K562 (cell line): ENCODE measurements at regions not wholly inside any gene's neighbourhood (a gene's known extent, or its start where the extent isn't known, plus 50 kb on each side); places are given as distances from the start of the nearest gene placed in this dataset.

Experiments
- ATAC-seq: fragments of 200-7000 bp; cut with Tn5 transposase; 3 replicates; pipeline ENCODE4 v1.9.1; 2020; ENCODE audit warnings: moderate library complexity
- BruUV-seq: library from RNA; stranded (reverse); fragments of 400-500 nt; replicated peaks from 2 replicates; lab custom pipeline; 2021; lab: Mats Ljungman, UMichigan
- CTCF ChIA-PET: fragments of 300-600 bp; formaldehyde crosslinking; extraction: SDS; loops from one replicate; lab custom pipeline; 2021; ENCODE audit warnings: low intra/inter-chr PET ratio; lab: Yijun Ruan, JAX
- POLR2A ChIA-PET: fragments of 300-600, 350-650 bp; sonication (Branson Sonifier 250); formaldehyde crosslinking; extraction: SDS; loops from one replicate; lab custom pipeline; 2021; ENCODE audit warnings: antibody characterized with exemption, inconsistent platforms; lab: Yijun Ruan, JAX
- DNase-seq, 4 experiments: peaks; one replicate each; pipeline versions ENCODE4 v3.0.0 to v3.0.0-alpha.2; 2011 to 2018; ENCODE audit warnings: low spot score in 3 of 4, mixed read lengths in 3 of 4; ENCODE audit errors: extremely low read depth in 1 of 4
- FAIRE-seq: peaks from 2 replicates; lab custom pipeline; 2011; peaks lifted over from hg19 to GRCh38; lab: Jason Lieb, UNC
- H2AFZ ChIP-seq: 2 replicates; pipeline ENCODE4 v1.6.0; 2011; ENCODE audit warnings: low read depth, low read length, control low read depth, inconsistent platforms
- H3K27ac ChIP-seq: fragments of 200-600 bp; 3 replicates; pipeline ENCODE4 v1.8.0; 2011; ENCODE audit warnings: low read depth, mild to moderate bottlenecking, control low read depth, inconsistent platforms, low read length, moderate library complexity, mixed read lengths; ENCODE audit errors: extremely low read depth
- H3K27me3 ChIP-seq, 2 experiments: fragments of 300-600 bp in 1 of 2; 2 replicates in 1 of 2; 3 replicates in 1 of 2; pipeline versions ENCODE4 v1.6.0 to v1.8.0; 2011; ENCODE audit warnings: inconsistent platforms in 2 of 2, low read length in 2 of 2, mild to moderate bottlenecking in 1 of 2, mixed read lengths in 1 of 2, moderate library complexity in 1 of 2; ENCODE audit not compliant: control insufficient read depth in 2 of 2, insufficient read depth in 2 of 2
- H3K36me3 ChIP-seq: fragments of 300-600 bp; 3 replicates; pipeline ENCODE4 v1.8.0; 2011; ENCODE audit warnings: mild to moderate bottlenecking, low read length, inconsistent platforms; ENCODE audit not compliant: control insufficient read depth, insufficient read depth
- H3K4me1 ChIP-seq, 2 experiments: fragments of 200-600 bp in 1 of 2; replicated peaks in 1 of 2; 2 replicates in 1 of 2; 3 replicates in 1 of 2; pipeline versions ENCODE4 v1.5.1 to v1.8.0; 2011; ENCODE audit warnings: inconsistent platforms in 2 of 2, low read length in 2 of 2, mild to moderate bottlenecking in 1 of 2, mixed read lengths in 1 of 2, moderate library complexity in 1 of 2; ENCODE audit not compliant: control insufficient read depth in 2 of 2, insufficient read depth in 2 of 2
- H3K4me2 ChIP-seq: 2 replicates; pipeline ENCODE4 v1.6.1; 2011; ENCODE audit warnings: low read length, control low read depth, inconsistent platforms, mixed read lengths; ENCODE audit not compliant: insufficient read depth
- H3K4me3 ChIP-seq: fragments of 200-600 bp; sonication (generic), shearing (Covaris generic); 2 replicates; pipeline ENCODE4 v1.5.1; 2016; ENCODE audit warnings: control low read depth, inconsistent platforms
- H3K79me2 ChIP-seq: fragments of 200-600 bp; 3 replicates; pipeline ENCODE4 v1.8.0; 2011; ENCODE audit warnings: low read length, inconsistent platforms; ENCODE audit not compliant: control insufficient read depth, insufficient read depth
- H3K9ac ChIP-seq, 2 experiments: 2 replicates each; pipeline versions ENCODE4 v1.6.0 to v1.6.1; 2011; ENCODE audit warnings: low read depth in 2 of 2, low read length in 2 of 2, control low read depth in 1 of 2, inconsistent platforms in 1 of 2, mild to moderate bottlenecking in 1 of 2, mixed read lengths in 1 of 2; ENCODE audit not compliant: insufficient read depth in 1 of 2
- H3K9me1 ChIP-seq: one replicate; pipeline ENCODE4 v1.6.0; 2011; ENCODE audit warnings: inconsistent platforms, mild to moderate bottlenecking, low read length, moderate library complexity; ENCODE audit not compliant: control insufficient read depth, insufficient read depth
- H3K9me3 ChIP-seq: replicated peaks from 2 replicates; pipeline ENCODE4 v1.5.1; 2011; ENCODE audit warnings: low read depth, low read length, inconsistent platforms; ENCODE audit not compliant: control insufficient read depth, insufficient read depth
- H4K20me1 ChIP-seq: replicated peaks from 2 replicates; pipeline ENCODE4 v1.6.1; 2011; ENCODE audit warnings: low read length, inconsistent platforms, mixed read lengths; ENCODE audit not compliant: control insufficient read depth, insufficient read depth
- ELF1 ChIP-seq: fragments of 200-800 bp; sonication (Bioruptor generic); IDR thresholded peaks from 2 replicates; pipeline ENCODE4 v1.6.1; 2016; ENCODE audit warnings: missing genetic modification characterization, missing compliant biosample characterization
- RB1 ChIP-seq: fragments of 450-650 bp; IDR thresholded peaks from 2 replicates; pipeline ENCODE4 v1.6.1; 2017; ENCODE audit warnings: low read depth, mild to moderate bottlenecking
- RBBP5 ChIP-seq: fragments of 200-600 bp; sonication (generic); IDR thresholded peaks from 2 replicates; pipeline ENCODE4 v1.6.1; 2012; ENCODE audit warnings: borderline replicate concordance, mild to moderate bottlenecking, low read length, control low read depth, inconsistent platforms; ENCODE audit not compliant: insufficient read depth, poor library complexity, severe bottlenecking
- WGBS: fragments of 100-300 bp; shearing (Covaris generic); methylation state at CpG from one replicate; pipeline ENCODE4 v1.1.6; 2016; ENCODE audit warnings: low coverage, mixed read lengths; ENCODE audit not compliant: insufficient coverage; ENCODE audit errors: missing lambda C conversion rate; 5-methylcytosine and 5-hydroxymethylcytosine counted together
- in situ Hi-C: fragments of 300-500 bp; cut with MboI; formaldehyde crosslinking; loops from 4 replicates; pipeline ENCODE4 v1.15.0; 2018; ENCODE audit warnings: inconsistent platforms, mixed read lengths
- intact Hi-C: fragments of 100-400 bp; cut with micrococcal nuclease; formaldehyde crosslinking; loops from 2 replicates; pipeline ENCODE4 v1.14.2; 2022
- TF ChIP-seq, protein P1 (sequence below), 2 experiments: fragments of 450-650 bp; IDR thresholded peaks; 2 replicates each; pipeline ENCODE4 v1.6.1; 2016; ENCODE audit warnings: mild to moderate bottlenecking in 2 of 2, borderline replicate concordance in 1 of 2, low read depth in 1 of 2, moderate library complexity in 1 of 2

DNA sequence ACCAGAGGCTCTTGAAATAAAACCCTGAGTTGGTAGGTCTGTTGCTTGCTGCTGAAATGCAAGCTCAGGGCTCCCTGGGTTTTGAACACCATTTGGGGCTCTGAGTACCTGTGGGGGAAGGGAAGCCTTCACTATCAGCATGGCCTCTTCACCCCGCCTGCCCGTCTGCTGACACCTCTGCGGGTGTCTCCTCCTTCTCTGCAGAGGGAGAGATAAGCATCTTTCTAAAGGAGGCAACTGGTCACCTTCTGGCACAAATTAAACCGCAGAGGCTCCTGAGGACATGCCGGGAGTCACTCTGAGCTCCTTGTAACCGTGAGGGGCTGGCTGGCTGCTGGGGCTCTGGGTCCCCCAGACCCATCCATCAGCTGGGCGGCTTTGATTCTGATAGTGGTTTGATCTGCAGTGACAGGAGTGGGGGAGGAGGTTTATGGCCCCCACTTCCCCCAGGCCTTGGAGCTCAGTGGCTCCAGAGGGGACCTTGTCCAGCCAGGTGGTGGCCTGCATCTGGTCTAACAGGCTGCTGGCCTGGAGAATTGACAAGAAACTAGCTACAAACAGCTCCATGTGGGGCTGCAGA, 123.5 kb downstream of the IRF8 start:
- WGBS, result 2% methylated on average over 7 of the region's 7 CpGs

More for the DNA sequence above, 123.5 kb downstream of the IRF8 start:
- in situ Hi-C loops, result loop anchor here (25.0 kb wide), 1 partner anchor 910 kb away; the partner anchor contains the start of gene CIBAR2
- no peak overlapping the region for H3K4me3 ChIP-seq
- ChIA-PET CTCF (no interaction called here), POLR2A (interaction anchor here (0.6 kb wide), 2 partner anchors 10 to 869 kb away, joined by 3 read pairs; no protein-coding TSS in a partner anchor)
- no TSS peak for BruUV-seq
- H4K20me1 ChIP-seq, result no peaks in the 10 kb centered on the region
- TF ChIP-seq RB1 (no peak), ELF1 (tag) (no peak), RBBP5 (no peak)
- TF ChIP-seq, protein P1, sequence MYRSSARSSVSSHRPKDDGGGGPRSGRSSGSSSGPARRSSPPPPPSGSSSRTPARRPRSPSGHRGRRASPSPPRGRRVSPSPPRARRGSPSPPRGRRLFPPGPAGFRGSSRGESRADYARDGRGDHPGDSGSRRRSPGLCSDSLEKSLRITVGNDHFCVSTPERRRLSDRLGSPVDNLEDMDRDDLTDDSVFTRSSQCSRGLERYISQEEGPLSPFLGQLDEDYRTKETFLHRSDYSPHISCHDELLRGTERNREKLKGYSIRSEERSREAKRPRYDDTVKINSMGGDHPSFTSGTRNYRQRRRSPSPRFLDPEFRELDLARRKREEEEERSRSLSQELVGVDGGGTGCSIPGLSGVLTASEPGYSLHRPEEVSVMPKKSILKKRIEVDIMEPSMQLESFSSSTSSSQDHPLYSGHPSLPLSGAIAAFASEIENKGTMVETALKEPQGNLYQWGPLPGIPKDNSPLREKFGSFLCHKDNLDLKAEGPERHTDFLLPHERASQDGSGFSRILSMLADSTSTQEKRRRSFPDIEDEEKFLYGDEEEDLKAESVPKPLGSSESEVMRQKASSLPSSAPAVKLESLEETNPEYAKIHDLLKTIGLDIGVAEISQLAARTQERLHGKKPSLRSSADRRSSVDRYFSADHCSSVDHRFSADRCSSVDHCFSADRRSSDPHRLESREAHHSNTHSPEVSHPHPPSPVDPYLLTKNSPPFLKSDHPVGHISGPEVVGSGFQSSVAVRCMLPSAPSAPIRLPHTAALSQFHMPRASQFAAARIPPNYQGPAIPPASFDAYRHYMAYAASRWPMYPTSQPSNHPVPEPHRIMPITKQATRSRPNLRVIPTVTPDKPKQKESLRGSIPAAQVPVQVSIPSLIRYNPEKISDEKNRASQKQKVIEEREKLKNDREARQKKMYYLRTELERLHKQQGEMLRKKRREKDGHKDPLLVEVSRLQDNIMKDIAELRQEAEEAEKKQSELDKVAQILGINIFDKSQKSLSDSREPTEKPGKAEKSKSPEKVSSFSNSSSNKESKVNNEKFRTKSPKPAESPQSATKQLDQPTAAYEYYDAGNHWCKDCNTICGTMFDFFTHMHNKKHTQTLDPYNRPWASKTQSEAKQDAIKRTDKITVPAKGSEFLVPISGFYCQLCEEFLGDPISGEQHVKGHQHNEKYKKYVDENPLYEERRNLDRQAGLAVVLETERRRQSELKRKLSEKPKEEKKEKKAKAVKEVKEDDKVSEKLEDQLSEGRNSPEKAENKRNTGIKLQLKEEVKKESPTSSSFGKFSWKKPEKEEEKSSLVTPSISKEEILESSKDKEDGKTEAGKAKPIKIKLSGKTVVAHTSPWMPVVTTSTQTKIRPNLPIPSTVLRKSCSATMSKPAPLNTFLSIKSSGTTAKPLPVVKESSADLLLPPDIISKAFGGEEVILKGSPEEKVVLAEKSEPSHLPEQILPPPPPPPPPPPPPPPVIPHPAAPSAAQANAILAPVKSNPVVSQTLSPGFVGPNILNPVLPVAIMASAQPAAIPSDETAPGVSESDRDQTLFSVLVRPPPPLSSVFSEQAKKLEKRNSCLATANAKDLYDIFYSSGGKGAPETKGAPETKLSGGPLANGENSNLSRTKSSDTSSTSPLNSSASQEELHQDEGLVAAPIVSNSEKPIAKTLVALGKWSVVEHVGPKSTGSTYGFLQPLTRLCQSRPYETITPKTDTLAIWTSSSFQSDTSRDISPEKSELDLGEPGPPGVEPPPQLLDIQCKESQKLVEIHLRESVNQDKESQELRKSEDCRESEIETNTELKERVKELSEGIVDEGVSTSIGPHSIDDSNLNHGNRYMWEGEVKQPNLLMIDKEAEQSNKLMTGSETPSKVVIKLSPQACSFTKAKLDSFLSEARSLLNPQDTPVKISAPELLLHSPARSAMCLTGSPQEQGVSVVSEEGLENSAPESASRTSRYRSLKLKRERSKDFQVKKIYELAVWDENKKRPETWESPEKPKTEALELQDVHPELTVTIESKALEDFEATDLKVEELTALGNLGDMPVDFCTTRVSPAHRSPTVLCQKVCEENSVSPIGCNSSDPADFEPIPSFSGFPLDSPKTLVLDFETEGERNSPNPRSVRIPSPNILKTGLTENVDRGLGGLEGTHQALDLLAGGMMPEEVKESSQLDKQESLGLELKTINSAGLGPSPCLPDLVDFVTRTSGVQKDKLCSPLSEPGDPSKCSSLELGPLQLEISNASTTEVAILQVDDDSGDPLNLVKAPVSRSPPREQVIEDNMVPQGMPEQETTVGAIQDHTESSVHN (IDR thresholded peaks at IDR 0.05; ENCODE audit: borderline replicate concordance in 1 of 2, low read depth in 1 of 2), result no peak
- H3K79me2 ChIP-seq, result no peaks in the 10 kb centered on the region
- no peak overlapping the region for H3K27ac ChIP-seq
- H3K4me2 ChIP-seq, result no peak overlapping the region
- ATAC-seq (no peak), FAIRE-seq (no peak), DNase-seq (no peak)
- no peaks in the 10 kb centered on the region; a peak in 1 of 5 replicates for H3K4me1 ChIP-seq
- H3K9me1 ChIP-seq, result no peaks in the 10 kb centered on the region
- H2AFZ ChIP-seq, result no peak overlapping the region
- H3K27me3 ChIP-seq, result peaks cover 0 to 5% of the 10 kb centered on the region in 2 experiments; a peak in 2 of 5 replicates
- H3K9me3 ChIP-seq, result peaks cover 7% of the 10 kb centered on the region; the same call in 1 of the 2 replicates
- intact Hi-C loops, result no loop called here
- H3K9ac ChIP-seq, result no peak overlapping the region
- H3K36me3 ChIP-seq, result no peaks in the 10 kb centered on the region
